ENCODE measurements at regions not wholly inside any gene's neighbourhood (a gene's known extent, or its start where the extent isn't known, plus 50 kb on each side); places are given as distances from the start of the nearest gene placed in this dataset.

DNA sequence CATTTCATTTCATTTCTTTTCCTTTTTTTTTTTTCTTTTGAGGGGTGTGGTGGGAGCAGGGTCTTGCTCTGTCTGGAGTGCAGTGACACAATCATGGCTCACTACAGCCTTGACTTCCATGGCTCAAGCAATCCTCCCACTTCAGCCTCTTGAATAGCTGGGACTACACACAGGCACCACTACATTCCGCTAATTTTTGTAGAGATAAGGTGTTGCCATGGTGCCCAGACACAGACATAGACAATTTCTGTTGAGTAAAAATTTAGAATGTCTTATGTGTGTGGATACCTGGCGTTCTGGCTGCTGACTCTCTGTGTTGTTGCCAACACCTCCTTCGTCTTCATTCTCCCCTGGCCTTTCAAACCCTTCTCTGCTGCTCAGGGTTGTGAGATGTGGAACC lies 54.0 kb upstream of the PRSS58 start:
- TF ChIP-seq, protein P1, sequence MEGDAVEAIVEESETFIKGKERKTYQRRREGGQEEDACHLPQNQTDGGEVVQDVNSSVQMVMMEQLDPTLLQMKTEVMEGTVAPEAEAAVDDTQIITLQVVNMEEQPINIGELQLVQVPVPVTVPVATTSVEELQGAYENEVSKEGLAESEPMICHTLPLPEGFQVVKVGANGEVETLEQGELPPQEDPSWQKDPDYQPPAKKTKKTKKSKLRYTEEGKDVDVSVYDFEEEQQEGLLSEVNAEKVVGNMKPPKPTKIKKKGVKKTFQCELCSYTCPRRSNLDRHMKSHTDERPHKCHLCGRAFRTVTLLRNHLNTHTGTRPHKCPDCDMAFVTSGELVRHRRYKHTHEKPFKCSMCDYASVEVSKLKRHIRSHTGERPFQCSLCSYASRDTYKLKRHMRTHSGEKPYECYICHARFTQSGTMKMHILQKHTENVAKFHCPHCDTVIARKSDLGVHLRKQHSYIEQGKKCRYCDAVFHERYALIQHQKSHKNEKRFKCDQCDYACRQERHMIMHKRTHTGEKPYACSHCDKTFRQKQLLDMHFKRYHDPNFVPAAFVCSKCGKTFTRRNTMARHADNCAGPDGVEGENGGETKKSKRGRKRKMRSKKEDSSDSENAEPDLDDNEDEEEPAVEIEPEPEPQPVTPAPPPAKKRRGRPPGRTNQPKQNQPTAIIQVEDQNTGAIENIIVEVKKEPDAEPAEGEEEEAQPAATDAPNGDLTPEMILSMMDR (conservative IDR thresholded peaks at IDR 0.05; ENCODE audit: low read depth in 2 of 2) = no peak
- TF ChIP-seq ZNF331 (CRISPR knock-in tag; IDR thresholded peaks at IDR 0.05; ENCODE audit: low read depth) (no peak), ZNF114 (CRISPR knock-in tag; IDR thresholded peaks at IDR 0.05) (no peak), NANOG (IDR thresholded peaks at IDR 0.05; ENCODE audit: borderline replicate concordance) (no peak), CREB1 (CRISPR knock-in tag; IDR thresholded peaks at IDR 0.05; ENCODE audit: low read depth) (no peak), EZH2 (IDR thresholded peaks at IDR 0.05; ENCODE audit: low read depth, unreplicated experiment) (no peak), POLR2AphosphoS5 (IDR thresholded peaks at IDR 0.05; ENCODE audit: low read depth) (no peak), STAT1 (IDR thresholded peaks at IDR 0.05; ENCODE audit: unreplicated experiment) (no peak), EZH2phosphoT487 (IDR thresholded peaks at IDR 0.05; ENCODE audit: unreplicated experiment) (no peak), JUNB (IDR thresholded peaks at IDR 0.05; ENCODE audit: unreplicated experiment) (no peak)
- TF ChIP-seq, protein P2, sequence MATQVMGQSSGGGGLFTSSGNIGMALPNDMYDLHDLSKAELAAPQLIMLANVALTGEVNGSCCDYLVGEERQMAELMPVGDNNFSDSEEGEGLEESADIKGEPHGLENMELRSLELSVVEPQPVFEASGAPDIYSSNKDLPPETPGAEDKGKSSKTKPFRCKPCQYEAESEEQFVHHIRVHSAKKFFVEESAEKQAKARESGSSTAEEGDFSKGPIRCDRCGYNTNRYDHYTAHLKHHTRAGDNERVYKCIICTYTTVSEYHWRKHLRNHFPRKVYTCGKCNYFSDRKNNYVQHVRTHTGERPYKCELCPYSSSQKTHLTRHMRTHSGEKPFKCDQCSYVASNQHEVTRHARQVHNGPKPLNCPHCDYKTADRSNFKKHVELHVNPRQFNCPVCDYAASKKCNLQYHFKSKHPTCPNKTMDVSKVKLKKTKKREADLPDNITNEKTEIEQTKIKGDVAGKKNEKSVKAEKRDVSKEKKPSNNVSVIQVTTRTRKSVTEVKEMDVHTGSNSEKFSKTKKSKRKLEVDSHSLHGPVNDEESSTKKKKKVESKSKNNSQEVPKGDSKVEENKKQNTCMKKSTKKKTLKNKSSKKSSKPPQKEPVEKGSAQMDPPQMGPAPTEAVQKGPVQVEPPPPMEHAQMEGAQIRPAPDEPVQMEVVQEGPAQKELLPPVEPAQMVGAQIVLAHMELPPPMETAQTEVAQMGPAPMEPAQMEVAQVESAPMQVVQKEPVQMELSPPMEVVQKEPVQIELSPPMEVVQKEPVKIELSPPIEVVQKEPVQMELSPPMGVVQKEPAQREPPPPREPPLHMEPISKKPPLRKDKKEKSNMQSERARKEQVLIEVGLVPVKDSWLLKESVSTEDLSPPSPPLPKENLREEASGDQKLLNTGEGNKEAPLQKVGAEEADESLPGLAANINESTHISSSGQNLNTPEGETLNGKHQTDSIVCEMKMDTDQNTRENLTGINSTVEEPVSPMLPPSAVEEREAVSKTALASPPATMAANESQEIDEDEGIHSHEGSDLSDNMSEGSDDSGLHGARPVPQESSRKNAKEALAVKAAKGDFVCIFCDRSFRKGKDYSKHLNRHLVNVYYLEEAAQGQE (IDR thresholded peaks at IDR 0.05; ENCODE audit: unreplicated experiment) = no peak
- TF ChIP-seq, protein P3, sequence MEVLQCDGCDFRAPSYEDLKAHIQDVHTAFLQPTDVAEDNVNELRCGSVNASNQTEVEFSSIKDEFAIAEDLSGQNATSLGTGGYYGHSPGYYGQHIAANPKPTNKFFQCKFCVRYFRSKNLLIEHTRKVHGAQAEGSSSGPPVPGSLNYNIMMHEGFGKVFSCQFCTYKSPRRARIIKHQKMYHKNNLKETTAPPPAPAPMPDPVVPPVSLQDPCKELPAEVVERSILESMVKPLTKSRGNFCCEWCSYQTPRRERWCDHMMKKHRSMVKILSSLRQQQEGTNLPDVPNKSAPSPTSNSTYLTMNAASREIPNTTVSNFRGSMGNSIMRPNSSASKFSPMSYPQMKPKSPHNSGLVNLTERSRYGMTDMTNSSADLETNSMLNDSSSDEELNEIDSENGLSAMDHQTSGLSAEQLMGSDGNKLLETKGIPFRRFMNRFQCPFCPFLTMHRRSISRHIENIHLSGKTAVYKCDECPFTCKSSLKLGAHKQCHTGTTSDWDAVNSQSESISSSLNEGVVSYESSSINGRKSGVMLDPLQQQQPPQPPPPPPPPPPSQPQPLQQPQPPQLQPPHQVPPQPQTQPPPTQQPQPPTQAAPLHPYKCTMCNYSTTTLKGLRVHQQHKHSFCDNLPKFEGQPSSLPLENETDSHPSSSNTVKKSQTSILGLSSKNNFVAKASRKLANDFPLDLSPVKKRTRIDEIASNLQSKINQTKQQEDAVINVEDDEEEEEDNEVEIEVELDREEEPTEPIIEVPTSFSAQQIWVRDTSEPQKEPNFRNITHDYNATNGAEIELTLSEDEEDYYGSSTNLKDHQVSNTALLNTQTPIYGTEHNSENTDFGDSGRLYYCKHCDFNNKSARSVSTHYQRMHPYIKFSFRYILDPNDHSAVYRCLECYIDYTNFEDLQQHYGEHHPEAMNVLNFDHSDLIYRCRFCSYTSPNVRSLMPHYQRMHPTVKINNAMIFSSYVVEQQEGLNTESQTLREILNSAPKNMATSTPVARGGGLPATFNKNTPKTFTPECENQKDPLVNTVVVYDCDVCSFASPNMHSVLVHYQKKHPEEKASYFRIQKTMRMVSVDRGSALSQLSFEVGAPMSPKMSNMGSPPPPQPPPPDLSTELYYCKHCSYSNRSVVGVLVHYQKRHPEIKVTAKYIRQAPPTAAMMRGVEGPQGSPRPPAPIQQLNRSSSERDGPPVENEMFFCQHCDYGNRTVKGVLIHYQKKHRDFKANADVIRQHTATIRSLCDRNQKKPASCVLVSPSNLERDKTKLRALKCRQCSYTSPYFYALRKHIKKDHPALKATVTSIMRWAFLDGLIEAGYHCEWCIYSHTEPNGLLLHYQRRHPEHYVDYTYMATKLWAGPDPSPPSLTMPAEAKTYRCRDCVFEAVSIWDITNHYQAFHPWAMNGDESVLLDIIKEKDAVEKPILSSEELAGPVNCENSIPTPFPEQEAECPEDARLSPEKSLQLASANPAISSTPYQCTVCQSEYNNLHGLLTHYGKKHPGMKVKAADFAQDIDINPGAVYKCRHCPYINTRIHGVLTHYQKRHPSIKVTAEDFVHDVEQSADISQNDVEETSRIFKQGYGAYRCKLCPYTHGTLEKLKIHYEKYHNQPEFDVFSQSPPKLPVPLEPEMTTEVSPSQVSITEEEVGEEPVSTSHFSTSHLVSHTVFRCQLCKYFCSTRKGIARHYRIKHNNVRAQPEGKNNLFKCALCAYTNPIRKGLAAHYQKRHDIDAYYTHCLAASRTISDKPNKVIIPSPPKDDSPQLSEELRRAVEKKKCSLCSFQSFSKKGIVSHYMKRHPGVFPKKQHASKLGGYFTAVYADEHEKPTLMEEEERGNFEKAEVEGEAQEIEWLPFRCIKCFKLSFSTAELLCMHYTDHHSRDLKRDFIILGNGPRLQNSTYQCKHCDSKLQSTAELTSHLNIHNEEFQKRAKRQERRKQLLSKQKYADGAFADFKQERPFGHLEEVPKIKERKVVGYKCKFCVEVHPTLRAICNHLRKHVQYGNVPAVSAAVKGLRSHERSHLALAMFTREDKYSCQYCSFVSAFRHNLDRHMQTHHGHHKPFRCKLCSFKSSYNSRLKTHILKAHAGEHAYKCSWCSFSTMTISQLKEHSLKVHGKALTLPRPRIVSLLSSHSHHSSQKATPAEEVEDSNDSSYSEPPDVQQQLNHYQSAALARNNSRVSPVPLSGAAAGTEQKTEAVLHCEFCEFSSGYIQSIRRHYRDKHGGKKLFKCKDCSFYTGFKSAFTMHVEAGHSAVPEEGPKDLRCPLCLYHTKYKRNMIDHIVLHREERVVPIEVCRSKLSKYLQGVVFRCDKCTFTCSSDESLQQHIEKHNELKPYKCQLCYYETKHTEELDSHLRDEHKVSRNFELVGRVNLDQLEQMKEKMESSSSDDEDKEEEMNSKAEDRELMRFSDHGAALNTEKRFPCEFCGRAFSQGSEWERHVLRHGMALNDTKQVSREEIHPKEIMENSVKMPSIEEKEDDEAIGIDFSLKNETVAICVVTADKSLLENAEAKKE (CRISPR knock-in tag; IDR thresholded peaks at IDR 0.05) = no peak
- TF ChIP-seq, protein P4, sequence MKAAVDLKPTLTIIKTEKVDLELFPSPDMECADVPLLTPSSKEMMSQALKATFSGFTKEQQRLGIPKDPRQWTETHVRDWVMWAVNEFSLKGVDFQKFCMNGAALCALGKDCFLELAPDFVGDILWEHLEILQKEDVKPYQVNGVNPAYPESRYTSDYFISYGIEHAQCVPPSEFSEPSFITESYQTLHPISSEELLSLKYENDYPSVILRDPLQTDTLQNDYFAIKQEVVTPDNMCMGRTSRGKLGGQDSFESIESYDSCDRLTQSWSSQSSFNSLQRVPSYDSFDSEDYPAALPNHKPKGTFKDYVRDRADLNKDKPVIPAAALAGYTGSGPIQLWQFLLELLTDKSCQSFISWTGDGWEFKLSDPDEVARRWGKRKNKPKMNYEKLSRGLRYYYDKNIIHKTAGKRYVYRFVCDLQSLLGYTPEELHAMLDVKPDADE (IDR thresholded peaks at IDR 0.05) = no peak
- no peaks in the 10 kb centered on the region for H3K27me3 Mint-ChIP-seq (ENCODE audit: insufficient read depth, low read depth, poor library complexity)
- Histone ChIP-seq H3K9me2 (ENCODE audit: insufficient read depth) (no peaks in the 10 kb centered on the region), H3F3A (replicated peaks; ENCODE audit: low read depth) (no peaks in the 10 kb centered on the region), H4K20me1 (replicated peaks; ENCODE audit: insufficient read depth) (no peaks in the 10 kb centered on the region), H3K4me3 (no peak overlapping the region), H3K4me2 (no peak overlapping the region), H3K27me3 (ENCODE audit: insufficient read depth) (no peaks in the 10 kb centered on the region), H3K27ac (ENCODE audit: low read depth) (no peak overlapping the region), H3K36me3 (ENCODE audit: insufficient read depth) (no peaks in the 10 kb centered on the region), H2AFZ (no peak overlapping the region), H3K4me1 (ENCODE audit: insufficient read depth) (no peaks in the 10 kb centered on the region), H3K79me2 (replicated peaks; ENCODE audit: insufficient read depth) (no peaks in the 10 kb centered on the region)
- ATAC-seq (no peak), DNase-seq (ENCODE audit: low spot score) (no peak)
- H3K4me1 Mint-ChIP-seq = no peaks in the 10 kb centered on the region
- no peaks in the 10 kb centered on the region for H3K9me3 Mint-ChIP-seq
- no peak overlapping the region for H3K4me3 Mint-ChIP-seq
- H3K36me3 Mint-ChIP-seq (ENCODE audit: low read depth) = no peaks in the 10 kb centered on the region
- H3K27ac Mint-ChIP-seq = no peak overlapping the region

Data from GM23338 (cell line).